K562 (cell line): ENCODE measurements at regions not wholly inside any gene's neighbourhood (a gene's known extent, or its start where the extent isn't known, plus 50 kb on each side); places are given as distances from the start of the nearest gene placed in this dataset.

Source experiments
- ATAC-seq: fragments of 200-7000 bp; cut with Tn5 transposase; 3 replicates; pipeline ENCODE4 v1.9.1; 2020; ENCODE audit warnings: moderate library complexity
- BruUV-seq: library from RNA; stranded (reverse); fragments of 400-500 nt; replicated peaks from 2 replicates; lab custom pipeline; 2021; lab: Mats Ljungman, UMichigan
- CTCF ChIA-PET: fragments of 300-600 bp; formaldehyde crosslinking; extraction: SDS; loops from one replicate; lab custom pipeline; 2021; ENCODE audit warnings: low intra/inter-chr PET ratio; lab: Yijun Ruan, JAX
- POLR2A ChIA-PET: fragments of 300-600, 350-650 bp; sonication (Branson Sonifier 250); formaldehyde crosslinking; extraction: SDS; loops from one replicate; lab custom pipeline; 2021; ENCODE audit warnings: antibody characterized with exemption, inconsistent platforms; lab: Yijun Ruan, JAX
- DNase-seq, 4 experiments: peaks; one replicate each; pipeline versions ENCODE4 v3.0.0 to v3.0.0-alpha.2; 2011 to 2018; ENCODE audit warnings: low spot score in 3 of 4, mixed read lengths in 3 of 4; ENCODE audit errors: extremely low read depth in 1 of 4
- FAIRE-seq: peaks from 2 replicates; lab custom pipeline; 2011; peaks lifted over from hg19 to GRCh38; lab: Jason Lieb, UNC
- H2AFZ ChIP-seq: 2 replicates; pipeline ENCODE4 v1.6.0; 2011; ENCODE audit warnings: low read depth, low read length, control low read depth, inconsistent platforms
- H3K27ac ChIP-seq: fragments of 200-600 bp; 3 replicates; pipeline ENCODE4 v1.8.0; 2011; ENCODE audit warnings: low read depth, mild to moderate bottlenecking, control low read depth, inconsistent platforms, low read length, moderate library complexity, mixed read lengths; ENCODE audit errors: extremely low read depth
- H3K27me3 ChIP-seq, 2 experiments: fragments of 300-600 bp in 1 of 2; 2 replicates in 1 of 2; 3 replicates in 1 of 2; pipeline versions ENCODE4 v1.6.0 to v1.8.0; 2011; ENCODE audit warnings: inconsistent platforms in 2 of 2, low read length in 2 of 2, mild to moderate bottlenecking in 1 of 2, mixed read lengths in 1 of 2, moderate library complexity in 1 of 2; ENCODE audit not compliant: control insufficient read depth in 2 of 2, insufficient read depth in 2 of 2
- H3K36me3 ChIP-seq: fragments of 300-600 bp; 3 replicates; pipeline ENCODE4 v1.8.0; 2011; ENCODE audit warnings: mild to moderate bottlenecking, low read length, inconsistent platforms; ENCODE audit not compliant: control insufficient read depth, insufficient read depth
- H3K4me1 ChIP-seq, 2 experiments: fragments of 200-600 bp in 1 of 2; replicated peaks in 1 of 2; 2 replicates in 1 of 2; 3 replicates in 1 of 2; pipeline versions ENCODE4 v1.5.1 to v1.8.0; 2011; ENCODE audit warnings: inconsistent platforms in 2 of 2, low read length in 2 of 2, mild to moderate bottlenecking in 1 of 2, mixed read lengths in 1 of 2, moderate library complexity in 1 of 2; ENCODE audit not compliant: control insufficient read depth in 2 of 2, insufficient read depth in 2 of 2
- H3K4me2 ChIP-seq: 2 replicates; pipeline ENCODE4 v1.6.1; 2011; ENCODE audit warnings: low read length, control low read depth, inconsistent platforms, mixed read lengths; ENCODE audit not compliant: insufficient read depth
- H3K4me3 ChIP-seq: fragments of 200-600 bp; sonication (generic), shearing (Covaris generic); 2 replicates; pipeline ENCODE4 v1.5.1; 2016; ENCODE audit warnings: control low read depth, inconsistent platforms
- H3K79me2 ChIP-seq: fragments of 200-600 bp; 3 replicates; pipeline ENCODE4 v1.8.0; 2011; ENCODE audit warnings: low read length, inconsistent platforms; ENCODE audit not compliant: control insufficient read depth, insufficient read depth
- H3K9ac ChIP-seq, 2 experiments: 2 replicates each; pipeline versions ENCODE4 v1.6.0 to v1.6.1; 2011; ENCODE audit warnings: low read depth in 2 of 2, low read length in 2 of 2, control low read depth in 1 of 2, inconsistent platforms in 1 of 2, mild to moderate bottlenecking in 1 of 2, mixed read lengths in 1 of 2; ENCODE audit not compliant: insufficient read depth in 1 of 2
- H3K9me1 ChIP-seq: one replicate; pipeline ENCODE4 v1.6.0; 2011; ENCODE audit warnings: inconsistent platforms, mild to moderate bottlenecking, low read length, moderate library complexity; ENCODE audit not compliant: control insufficient read depth, insufficient read depth
- H3K9me3 ChIP-seq: replicated peaks from 2 replicates; pipeline ENCODE4 v1.5.1; 2011; ENCODE audit warnings: low read depth, low read length, inconsistent platforms; ENCODE audit not compliant: control insufficient read depth, insufficient read depth
- H4K20me1 ChIP-seq: replicated peaks from 2 replicates; pipeline ENCODE4 v1.6.1; 2011; ENCODE audit warnings: low read length, inconsistent platforms, mixed read lengths; ENCODE audit not compliant: control insufficient read depth, insufficient read depth
- ATF2 ChIP-seq: sonication (generic); formaldehyde crosslinking; IDR thresholded peaks from 2 replicates; pipeline ENCODE4 v1.8.1; 2022; ENCODE audit warnings: missing genetic modification reagents
- MIER1 ChIP-seq: fragments of 450-650 bp; IDR thresholded peaks from 2 replicates; pipeline ENCODE4 v1.6.1; 2016; ENCODE audit warnings: antibody characterized with exemption, mild to moderate bottlenecking, low read depth
- NFE2L1 ChIP-seq: fragments of 450-650 bp; IDR thresholded peaks from 2 replicates; pipeline ENCODE4 v1.6.1; 2016; ENCODE audit warnings: missing genetic modification characterization, low read depth, mild to moderate bottlenecking, missing compliant biosample characterization, moderate library complexity, borderline replicate concordance
- SIX5 ChIP-seq, 2 experiments: IDR thresholded peaks; 2 replicates each; pipeline ENCODE4 v1.6.1; 2011; ENCODE audit warnings: low read length in 2 of 2, borderline replicate concordance in 1 of 2, low read depth in 1 of 2, mild to moderate bottlenecking in 1 of 2, moderate library complexity in 1 of 2; ENCODE audit not compliant: insufficient read depth in 1 of 2
- STAT5B ChIP-seq: fragments of 250-450 bp; sonication (Bioruptor Pico); IDR thresholded peaks from 2 replicates; pipeline ENCODE4 v1.8.0; 2021; ENCODE audit warnings: mild to moderate bottlenecking, inconsistent platforms
- TCF15 ChIP-seq: fragments of 250-450 bp; sonication (Bioruptor Pico); IDR thresholded peaks from 2 replicates; pipeline ENCODE4 v1.8.0; 2022; ENCODE audit warnings: moderate library complexity, mild to moderate bottlenecking, inconsistent platforms
- ZNF140 ChIP-seq: fragments of 250-450 bp; sonication (Bioruptor Pico); IDR thresholded peaks from 2 replicates; pipeline ENCODE4 v1.8.0; 2021; ENCODE audit warnings: moderate library complexity, mild to moderate bottlenecking, inconsistent platforms
- ZNF146 ChIP-seq: IDR thresholded peaks from one replicate; pipeline ENCODE4 v1.6.1; 2018; ENCODE audit warnings: missing compliant biosample characterization; ENCODE audit not compliant: unreplicated experiment
- ZZZ3 ChIP-seq: fragments of 450-650 bp; IDR thresholded peaks from 2 replicates; pipeline ENCODE4 v1.6.1; 2016; ENCODE audit warnings: antibody characterized with exemption, mild to moderate bottlenecking, moderate library complexity
- WGBS: fragments of 100-300 bp; shearing (Covaris generic); methylation state at CpG from one replicate; pipeline ENCODE4 v1.1.6; 2016; ENCODE audit warnings: low coverage, mixed read lengths; ENCODE audit not compliant: insufficient coverage; ENCODE audit errors: missing lambda C conversion rate; 5-methylcytosine and 5-hydroxymethylcytosine counted together
- in situ Hi-C: fragments of 300-500 bp; cut with MboI; formaldehyde crosslinking; loops from 4 replicates; pipeline ENCODE4 v1.15.0; 2018; ENCODE audit warnings: inconsistent platforms, mixed read lengths
- intact Hi-C: fragments of 100-400 bp; cut with micrococcal nuclease; formaldehyde crosslinking; loops from 2 replicates; pipeline ENCODE4 v1.14.2; 2022
- TF ChIP-seq, protein P1 (sequence below), 3 experiments: fragments of 200-800 bp in 1 of 3; fragments of 250-450 bp in 1 of 3; fragments of 450-650 bp in 1 of 3; sonication (Bioruptor Pico) in 1 of 3; sonication (Bioruptor generic) in 1 of 3; formaldehyde crosslinking in 1 of 3; IDR thresholded peaks; 2 replicates each; pipeline versions ENCODE4 v1.6.1 to v1.8.0; 2016 to 2022; ENCODE audit warnings: mild to moderate bottlenecking in 2 of 3, missing genetic modification characterization in 2 of 3, missing compliant biosample characterization in 1 of 3, moderate library complexity in 1 of 3

DNA sequence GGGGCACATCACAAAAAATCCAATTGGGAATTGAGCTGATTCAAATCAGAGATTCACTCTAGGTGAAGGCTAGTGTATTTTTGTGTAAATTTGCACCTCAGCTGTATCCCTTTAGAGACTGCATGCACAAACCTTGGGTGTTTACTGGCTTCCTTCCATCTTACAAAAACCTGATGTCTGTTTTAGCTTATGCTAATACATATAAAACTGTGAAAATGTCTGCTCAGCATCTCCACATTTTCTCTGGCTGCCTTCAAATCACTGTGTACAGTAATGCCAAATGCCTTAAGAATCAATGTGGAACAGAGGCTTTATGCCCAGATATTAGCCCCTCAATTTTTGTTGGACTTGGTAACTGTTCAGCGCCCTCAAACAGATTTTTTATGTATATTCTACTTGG lies 675.8 kb upstream of the SLITRK6 start:
- BruUV-seq = no TSS peak
- POLR2A ChIA-PET = no interaction called here

GRCh38 chr13:86476656-86477055 lies 677.4 kb upstream of the SLITRK6 start:
- in situ Hi-C loops = no loop called here
- H3K4me1 ChIP-seq = no peaks in the 10 kb centered on the region
- ChIA-PET POLR2A (no interaction called here), CTCF (no interaction called here)
- H3K27me3 ChIP-seq = no peaks in the 10 kb centered on the region
- no peaks in the 10 kb centered on the region for H3K9me1 ChIP-seq
- no peak overlapping the region for H3K4me2 ChIP-seq
- intact Hi-C loops = no loop called here
- H4K20me1 ChIP-seq = no peaks in the 10 kb centered on the region
- WGBS = 3% methylated on average over 5 of the region's 5 CpGs
- BruUV-seq = no TSS peak
- no peak overlapping the region for H2AFZ ChIP-seq
- no peaks in the 10 kb centered on the region for H3K79me2 ChIP-seq
- no peaks in the 10 kb centered on the region for H3K36me3 ChIP-seq
- H3K27ac ChIP-seq = no peak overlapping the region
- ATAC-seq (no peak), FAIRE-seq (no peak), DNase-seq (no peak)
- no peaks in the 10 kb centered on the region for H3K9me3 ChIP-seq
- no peak overlapping the region for H3K9ac ChIP-seq
- H3K4me3 ChIP-seq = no peak overlapping the region
- TF ChIP-seq TCF15 (CRISPR knock-in tag) = no peak
- TF ChIP-seq NFE2L1 = no peak
- no peak for TF ChIP-seq SIX5 (IDR thresholded peaks at IDR 0.05; ENCODE audit: borderline replicate concordance in 1 of 2, insufficient read depth in 1 of 2, low read depth in 1 of 2, low read length in 2 of 2)
- TF ChIP-seq, protein P1, sequence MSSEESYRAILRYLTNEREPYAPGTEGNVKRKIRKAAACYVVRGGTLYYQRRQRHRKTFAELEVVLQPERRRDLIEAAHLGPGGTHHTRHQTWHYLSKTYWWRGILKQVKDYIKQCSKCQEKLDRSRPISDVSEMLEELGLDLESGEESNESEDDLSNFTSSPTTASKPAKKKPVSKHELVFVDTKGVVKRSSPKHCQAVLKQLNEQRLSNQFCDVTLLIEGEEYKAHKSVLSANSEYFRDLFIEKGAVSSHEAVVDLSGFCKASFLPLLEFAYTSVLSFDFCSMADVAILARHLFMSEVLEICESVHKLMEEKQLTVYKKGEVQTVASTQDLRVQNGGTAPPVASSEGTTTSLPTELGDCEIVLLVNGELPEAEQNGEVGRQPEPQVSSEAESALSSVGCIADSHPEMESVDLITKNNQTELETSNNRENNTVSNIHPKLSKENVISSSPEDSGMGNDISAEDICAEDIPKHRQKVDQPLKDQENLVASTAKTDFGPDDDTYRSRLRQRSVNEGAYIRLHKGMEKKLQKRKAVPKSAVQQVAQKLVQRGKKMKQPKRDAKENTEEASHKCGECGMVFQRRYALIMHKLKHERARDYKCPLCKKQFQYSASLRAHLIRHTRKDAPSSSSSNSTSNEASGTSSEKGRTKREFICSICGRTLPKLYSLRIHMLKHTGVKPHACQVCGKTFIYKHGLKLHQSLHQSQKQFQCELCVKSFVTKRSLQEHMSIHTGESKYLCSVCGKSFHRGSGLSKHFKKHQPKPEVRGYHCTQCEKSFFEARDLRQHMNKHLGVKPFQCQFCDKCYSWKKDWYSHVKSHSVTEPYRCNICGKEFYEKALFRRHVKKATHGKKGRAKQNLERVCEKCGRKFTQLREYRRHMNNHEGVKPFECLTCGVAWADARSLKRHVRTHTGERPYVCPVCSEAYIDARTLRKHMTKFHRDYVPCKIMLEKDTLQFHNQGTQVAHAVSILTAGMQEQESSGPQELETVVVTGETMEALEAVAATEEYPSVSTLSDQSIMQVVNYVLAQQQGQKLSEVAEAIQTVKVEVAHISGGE (CRISPR knock-in tag; IDR thresholded peaks at IDR 0.05) = no peak
- TF ChIP-seq MIER1 = no peak
- TF ChIP-seq ZNF140 (CRISPR knock-in tag) = no peak
- no peak for TF ChIP-seq STAT5B

More for the DNA sequence above, 675.8 kb upstream of the SLITRK6 start:
- CTCF ChIA-PET = no interaction called here
- H3K36me3 ChIP-seq = no peaks in the 10 kb centered on the region
- H3K9ac ChIP-seq = no peak overlapping the region
- no peaks in the 10 kb centered on the region for H3K9me3 ChIP-seq
- no peak for ATAC-seq
- DNase-seq = no peak
- no peak overlapping the region for H3K27ac ChIP-seq
- no peak overlapping the region for H3K4me2 ChIP-seq
- H2AFZ ChIP-seq = no peak overlapping the region
- no peaks in the 10 kb centered on the region for H4K20me1 ChIP-seq
- no peaks in the 10 kb centered on the region for H3K4me1 ChIP-seq
- H3K27me3 ChIP-seq = no peaks in the 10 kb centered on the region
- no peak overlapping the region for H3K4me3 ChIP-seq
- in situ Hi-C loops = no loop called here
- 0% methylated on average over 1 of the region's 1 CpG for WGBS
- intact Hi-C loops = no loop called here
- no peak for TF ChIP-seq ZZZ3
- TF ChIP-seq ZNF146 (CRISPR knock-in tag) = no peak
- no peak for TF ChIP-seq ATF2 (CRISPR knock-in tag)
- H3K9me1 ChIP-seq = no peaks in the 10 kb centered on the region
- no peaks in the 10 kb centered on the region for H3K79me2 ChIP-seq
- no peak for FAIRE-seq
